C4-2B (cell line): ENCODE measurements at regions not wholly inside any gene's neighbourhood (a gene's known extent, or its start where the extent isn't known, plus 50 kb on each side); places are given as distances from the start of the nearest gene placed in this dataset.

ENCODE experiments used
- H3K27ac ChIP-seq: fragments of 450-650 bp; 2 replicates; pipeline ENCODE4 v1.5.1; 2017
- ZFX ChIP-seq: fragments of 450-650 bp; IDR thresholded peaks from 2 replicates; pipeline ENCODE4 v1.6.1; 2017
- TF ChIP-seq, protein P1 (sequence below): fragments of 450-650 bp; conservative IDR thresholded peaks from 2 replicates; pipeline ENCODE4 v1.5.1; 2017; ENCODE audit warnings: mild to moderate bottlenecking

DNA sequence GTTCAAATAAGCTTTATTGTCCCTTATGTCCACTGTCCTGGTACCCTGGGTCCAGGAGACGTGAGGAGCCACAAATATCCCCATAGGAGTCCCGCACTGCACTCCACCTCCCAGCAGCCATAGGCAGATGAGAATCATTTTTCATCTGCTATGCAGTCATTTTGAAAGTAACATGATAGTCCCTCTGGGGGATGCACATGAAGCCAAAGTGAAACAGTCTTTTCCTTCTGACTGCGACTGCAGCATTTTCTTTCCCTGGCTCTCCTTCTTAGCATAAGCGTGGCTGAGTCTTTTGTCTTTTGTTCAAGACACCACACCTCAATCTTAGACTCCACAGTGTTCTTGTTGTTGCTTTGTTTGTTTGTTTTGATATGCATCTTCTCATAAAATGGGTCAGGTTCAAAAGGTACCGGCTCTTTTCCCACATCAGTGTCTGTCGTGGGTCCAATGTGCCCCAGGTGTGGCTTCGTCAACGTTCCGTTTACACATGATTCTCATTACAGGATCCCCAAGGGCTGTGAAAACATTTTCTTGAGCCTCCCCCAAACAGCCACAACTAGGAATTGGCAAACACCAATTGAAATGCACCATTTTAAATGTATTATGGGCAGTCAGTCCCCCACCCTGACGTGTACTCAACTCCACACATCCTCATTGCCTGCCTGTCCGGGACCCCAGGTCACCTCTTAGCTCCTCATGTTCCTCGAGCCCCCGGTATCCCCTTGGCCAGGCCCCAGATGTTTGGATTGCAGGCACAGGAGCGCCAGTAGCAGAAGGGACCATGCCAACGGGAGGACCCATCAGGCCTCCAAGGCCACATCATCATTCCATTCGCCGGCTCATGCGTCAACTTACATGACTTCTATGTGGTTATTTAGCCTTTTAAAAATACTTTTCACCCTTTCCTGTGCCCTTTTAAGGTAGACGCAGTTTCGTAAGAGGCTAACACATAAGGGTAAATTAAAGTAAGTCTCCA, 237.8 kb upstream of the DAPK1 start:
- H3K27ac ChIP-seq: no peak overlapping the region
- TF ChIP-seq, protein P1, sequence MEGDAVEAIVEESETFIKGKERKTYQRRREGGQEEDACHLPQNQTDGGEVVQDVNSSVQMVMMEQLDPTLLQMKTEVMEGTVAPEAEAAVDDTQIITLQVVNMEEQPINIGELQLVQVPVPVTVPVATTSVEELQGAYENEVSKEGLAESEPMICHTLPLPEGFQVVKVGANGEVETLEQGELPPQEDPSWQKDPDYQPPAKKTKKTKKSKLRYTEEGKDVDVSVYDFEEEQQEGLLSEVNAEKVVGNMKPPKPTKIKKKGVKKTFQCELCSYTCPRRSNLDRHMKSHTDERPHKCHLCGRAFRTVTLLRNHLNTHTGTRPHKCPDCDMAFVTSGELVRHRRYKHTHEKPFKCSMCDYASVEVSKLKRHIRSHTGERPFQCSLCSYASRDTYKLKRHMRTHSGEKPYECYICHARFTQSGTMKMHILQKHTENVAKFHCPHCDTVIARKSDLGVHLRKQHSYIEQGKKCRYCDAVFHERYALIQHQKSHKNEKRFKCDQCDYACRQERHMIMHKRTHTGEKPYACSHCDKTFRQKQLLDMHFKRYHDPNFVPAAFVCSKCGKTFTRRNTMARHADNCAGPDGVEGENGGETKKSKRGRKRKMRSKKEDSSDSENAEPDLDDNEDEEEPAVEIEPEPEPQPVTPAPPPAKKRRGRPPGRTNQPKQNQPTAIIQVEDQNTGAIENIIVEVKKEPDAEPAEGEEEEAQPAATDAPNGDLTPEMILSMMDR: no peak
- TF ChIP-seq ZFX: no peak

DNA sequence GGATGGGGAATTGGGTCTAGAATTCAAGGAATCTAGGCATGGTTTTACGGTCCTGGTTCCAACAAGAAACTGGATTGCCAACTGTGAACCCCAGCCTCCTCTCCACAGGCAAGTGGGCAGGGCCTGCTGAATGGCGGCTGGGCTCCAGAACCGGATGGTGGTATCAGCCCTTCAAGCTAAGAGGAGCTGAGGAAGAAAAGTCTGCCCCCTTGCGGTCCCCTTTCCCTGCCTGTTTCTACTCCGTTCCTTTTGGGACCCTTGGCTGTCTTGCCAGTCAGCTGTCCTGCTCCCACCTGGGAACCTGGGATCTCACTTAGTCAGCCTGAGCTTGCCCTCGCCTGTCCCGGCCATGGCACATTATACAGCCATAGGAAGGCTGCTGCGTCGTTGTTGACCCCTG, 234.4 kb upstream of the DAPK1 start:
- TF ChIP-seq ZFX: no peak
- TF ChIP-seq, protein P1: peak; percentile 57
- H3K27ac ChIP-seq: no peak overlapping the region

DNA sequence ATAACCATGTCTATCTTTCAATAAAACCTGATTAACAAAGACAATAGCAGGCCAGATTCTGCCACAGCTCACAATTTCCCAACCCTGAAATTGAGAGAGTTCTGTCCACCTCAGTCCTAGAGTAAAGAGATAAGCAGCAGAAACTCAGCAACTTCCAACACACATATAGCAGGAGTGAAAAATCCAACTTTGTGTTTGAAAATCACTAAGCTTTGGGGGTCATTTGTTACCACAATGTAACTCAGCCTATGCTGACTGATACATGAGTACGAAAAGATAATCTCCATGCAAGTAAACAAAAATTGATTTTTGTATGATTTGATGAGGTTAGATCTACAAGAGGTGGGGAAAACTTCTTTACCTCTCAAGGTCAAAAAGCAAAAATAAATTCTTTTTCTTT, 231.0 kb upstream of the DAPK1 start:
- no peak overlapping the region for H3K27ac ChIP-seq
- TF ChIP-seq, protein P1: no peak
- no peak for TF ChIP-seq ZFX

DNA sequence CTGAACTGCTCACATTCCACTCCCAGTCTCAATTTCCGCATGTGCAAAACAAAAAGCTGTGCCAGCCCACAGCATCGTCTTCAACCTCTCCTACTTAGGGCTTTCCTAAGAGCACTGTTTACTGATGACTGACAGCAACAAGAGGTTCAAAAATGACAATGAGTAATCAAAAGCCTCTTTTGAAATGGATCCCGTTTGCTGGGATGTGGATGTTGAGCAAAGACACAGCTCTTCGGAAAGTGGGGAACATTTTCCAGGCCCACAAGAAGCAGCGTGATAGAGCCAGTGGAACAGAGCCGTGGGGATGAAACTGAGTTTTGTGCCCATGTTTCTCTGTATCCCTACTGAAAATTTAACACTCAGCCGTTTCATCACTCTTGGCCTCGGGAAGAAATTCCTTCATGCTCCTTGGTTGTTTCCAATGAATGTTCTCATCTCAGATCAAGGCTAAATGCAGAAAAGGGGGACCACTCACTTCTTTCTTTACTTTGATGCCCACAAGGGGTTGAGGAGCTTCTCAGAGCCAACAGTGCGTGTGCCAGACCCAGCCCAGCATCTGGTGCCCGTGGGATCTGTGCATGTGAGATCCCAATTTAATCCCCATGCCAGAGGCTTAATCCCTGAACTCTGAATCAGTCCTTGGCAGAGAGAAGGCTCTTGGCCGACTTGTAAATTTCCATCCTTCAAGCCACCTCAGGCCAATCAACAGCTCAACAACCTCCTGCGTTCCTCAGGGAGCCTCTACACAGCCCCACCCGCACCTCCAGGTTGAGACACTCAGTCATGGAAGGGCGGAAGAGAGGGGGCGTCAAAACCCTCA, 230.2 kb upstream of the DAPK1 start:
- TF ChIP-seq ZFX: no peak
- TF ChIP-seq, protein P1: no peak

DNA sequence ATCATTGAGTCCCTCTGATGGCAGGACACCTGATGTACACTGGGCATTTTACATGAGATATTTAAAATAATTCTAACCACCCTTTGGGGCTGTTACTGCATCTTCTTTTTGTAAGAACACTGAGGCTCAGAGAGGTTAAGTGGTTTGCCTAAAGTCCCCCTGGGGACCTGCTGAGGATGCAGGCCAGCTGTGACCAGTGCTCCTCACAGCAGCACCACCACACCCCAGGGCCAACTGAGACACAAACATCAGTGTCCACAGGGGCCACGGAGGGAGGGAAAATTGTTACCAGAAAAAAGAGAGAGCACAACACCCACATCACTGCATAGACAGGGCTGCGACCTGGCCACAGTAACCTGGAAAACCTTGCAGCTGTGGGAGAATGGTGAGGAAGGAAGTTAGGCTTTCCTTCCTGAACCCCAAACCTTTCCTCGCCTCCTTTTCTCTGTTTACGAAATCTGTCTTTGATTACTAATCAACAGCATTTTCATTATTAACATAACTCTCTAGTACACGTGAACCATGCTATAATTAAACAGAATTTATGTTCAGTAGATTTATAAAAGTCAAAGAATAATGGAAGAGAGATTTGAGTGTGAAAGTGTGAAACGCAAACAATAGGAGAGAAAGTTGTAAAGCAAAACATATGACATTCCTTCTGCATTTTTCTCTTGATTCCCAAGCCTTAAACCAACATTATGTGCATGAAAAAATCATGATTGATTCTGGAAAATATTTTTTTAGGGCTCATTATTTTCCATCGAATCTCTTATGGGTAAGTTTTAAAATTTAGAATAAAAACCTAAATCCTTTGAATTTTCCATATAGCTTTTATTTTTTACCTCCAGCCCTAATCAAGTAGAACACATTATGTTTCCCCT, 228.1 kb upstream of the DAPK1 start:
- H3K27ac ChIP-seq: no peak overlapping the region
- TF ChIP-seq, protein P1: no peak
- no peak for TF ChIP-seq ZFX

More for the DNA sequence above, 230.2 kb upstream of the DAPK1 start:
- H3K27ac ChIP-seq: no peak overlapping the region

DNA sequence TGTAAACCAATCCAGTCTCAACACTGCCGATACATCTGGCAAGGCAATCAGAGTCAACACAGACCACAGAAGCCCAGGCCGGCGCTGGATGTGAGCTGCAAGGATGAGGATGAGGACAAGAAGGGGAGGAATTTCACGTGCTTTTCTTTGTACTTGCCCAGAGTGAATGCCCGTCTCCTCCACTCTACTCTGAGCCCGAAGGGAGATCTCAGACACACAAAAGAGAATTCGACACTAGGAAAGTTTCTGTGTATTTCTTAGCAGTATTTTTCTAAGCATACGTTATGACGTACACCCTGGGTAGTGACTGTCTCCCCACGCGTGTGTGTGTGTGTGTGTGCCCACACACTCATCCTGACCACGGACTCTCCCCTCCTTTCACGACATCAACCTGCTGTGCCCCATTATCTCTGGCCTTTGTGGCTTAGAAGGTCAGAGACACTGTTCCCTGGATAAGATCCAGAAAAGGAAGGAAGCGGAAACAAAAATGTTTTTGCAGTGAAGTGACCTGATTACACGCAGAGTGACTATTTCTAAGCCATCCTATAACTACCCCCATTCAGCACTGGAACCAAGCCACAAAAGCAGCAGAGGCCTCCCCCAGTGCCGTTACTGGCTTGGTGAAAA, 227.3 kb upstream of the DAPK1 start:
- no peak for TF ChIP-seq ZFX
- TF ChIP-seq, protein P1: no peak
- H3K27ac ChIP-seq: no peak overlapping the region
